ENCODE measurements at regions not wholly inside any gene's neighbourhood (a gene's known extent, or its start where the extent isn't known, plus 50 kb on each side); places are given as distances from the start of the nearest gene placed in this dataset.

DNA sequence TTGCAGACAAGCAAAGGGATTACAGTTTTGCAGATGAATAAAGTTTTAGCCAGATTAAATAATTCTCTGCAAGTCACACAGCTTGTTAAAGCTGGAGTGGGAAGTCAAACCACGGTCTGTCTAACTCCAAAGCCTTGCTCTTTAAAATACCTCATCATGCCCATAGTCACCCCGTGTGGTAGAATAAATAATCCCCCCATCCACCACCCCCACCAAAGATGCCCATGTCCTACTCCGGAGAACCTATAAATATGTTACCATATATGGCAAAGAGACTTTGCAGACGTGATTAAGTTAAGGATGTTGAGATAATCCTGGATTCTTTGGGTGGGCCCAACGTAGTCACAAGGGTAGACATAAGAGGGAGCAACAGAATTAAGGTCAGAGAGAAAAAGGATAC lies 118.7 kb downstream of the BEND2 start:
- Histone ChIP-seq H3K4me3 (ENCODE audit: insufficient read depth, low read depth, low read length) (no peak overlapping the region), H3K9me1 (ENCODE audit: insufficient read depth, low read length) (no peaks in the 10 kb centered on the region), H2AFZ (replicated peaks; ENCODE audit: low read length, poor library complexity) (no peak overlapping the region), H2AK5ac (ENCODE audit: low read depth, low read length) (no peak overlapping the region), H3K79me1 (ENCODE audit: low read depth in 1 of 2, low read length in 2 of 2) (no peaks in the 10 kb centered on the region), H3K18ac (ENCODE audit: low read depth, low read length) (no peak overlapping the region), H2BK15ac (ENCODE audit: low read depth, low read length) (no peak overlapping the region), H3K23ac (ENCODE audit: low read depth, low read length) (no peak overlapping the region), H3K4ac (ENCODE audit: low read depth, low read length) (no peak overlapping the region), H4K8ac (ENCODE audit: low read depth in 2 of 2, low read length in 2 of 2) (no peak overlapping the region), H3K27ac (ENCODE audit: insufficient read depth, low read length) (no peak overlapping the region), H3K27me3 (ENCODE audit: control insufficient read depth, insufficient read depth, low read length) (no peaks in the 10 kb centered on the region), H2AK9ac (replicated peaks; ENCODE audit: low read depth, low read length, poor library complexity) (no peak overlapping the region), H3K9ac (ENCODE audit: low read depth, low read length) (no peak overlapping the region), H4K91ac (ENCODE audit: insufficient read depth, low read depth, low read length) (no peak overlapping the region), H3K4me1 (ENCODE audit: control insufficient read depth, insufficient read depth, low read length) (no peaks in the 10 kb centered on the region), H3K36me3 (ENCODE audit: control insufficient read depth, insufficient read depth, low read length) (no peaks in the 10 kb centered on the region), H3K56ac (ENCODE audit: extremely low read depth, insufficient read depth, low read length) (no peak overlapping the region), H3K9me3 (ENCODE audit: control insufficient read depth, insufficient read depth, low read length) (0 out of 2 replicates have a peak, but pooled peaks cover 1% of the 10 kb centered on the region), H2BK5ac (ENCODE audit: low read depth, low read length, poor library complexity, severe bottlenecking) (no peak overlapping the region), H3K4me2 (ENCODE audit: low read depth, low read length) (no peak overlapping the region), H2BK120ac (ENCODE audit: low read depth, low read length) (no peak overlapping the region), H2BK20ac (ENCODE audit: low read depth, low read length) (no peak overlapping the region), H3K14ac (replicated peaks; ENCODE audit: low read depth, low read length) (no peak overlapping the region), H4K5ac (ENCODE audit: low read depth, low read length) (no peak overlapping the region), H4K20me1 (ENCODE audit: insufficient read depth, low read length) (no peaks in the 10 kb centered on the region)
- intact Hi-C loops (cut with micrococcal nuclease), result no loop called here
- no TSS peak for BruUV-seq (replicated peaks)
- no peak for DNase-seq
- ChIA-PET CTCF (no interaction called here), POLR2A (ENCODE audit: unreplicated experiment) (no interaction called here)
- dilution Hi-C loops (cut with HindIII; ENCODE audit: low sequenced_read_pairs, unreplicated experiment), result no loop called here
- TF ChIP-seq, protein P1, sequence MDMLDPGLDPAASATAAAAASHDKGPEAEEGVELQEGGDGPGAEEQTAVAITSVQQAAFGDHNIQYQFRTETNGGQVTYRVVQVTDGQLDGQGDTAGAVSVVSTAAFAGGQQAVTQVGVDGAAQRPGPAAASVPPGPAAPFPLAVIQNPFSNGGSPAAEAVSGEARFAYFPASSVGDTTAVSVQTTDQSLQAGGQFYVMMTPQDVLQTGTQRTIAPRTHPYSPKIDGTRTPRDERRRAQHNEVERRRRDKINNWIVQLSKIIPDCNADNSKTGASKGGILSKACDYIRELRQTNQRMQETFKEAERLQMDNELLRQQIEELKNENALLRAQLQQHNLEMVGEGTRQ (IDR thresholded peaks at IDR 0.05; ENCODE audit: low read depth, low read length), result no peak
- no peak for TF ChIP-seq SMC3 (IDR thresholded peaks at IDR 0.05; ENCODE audit: low read depth, low read length)
- TF ChIP-seq, protein P2, sequence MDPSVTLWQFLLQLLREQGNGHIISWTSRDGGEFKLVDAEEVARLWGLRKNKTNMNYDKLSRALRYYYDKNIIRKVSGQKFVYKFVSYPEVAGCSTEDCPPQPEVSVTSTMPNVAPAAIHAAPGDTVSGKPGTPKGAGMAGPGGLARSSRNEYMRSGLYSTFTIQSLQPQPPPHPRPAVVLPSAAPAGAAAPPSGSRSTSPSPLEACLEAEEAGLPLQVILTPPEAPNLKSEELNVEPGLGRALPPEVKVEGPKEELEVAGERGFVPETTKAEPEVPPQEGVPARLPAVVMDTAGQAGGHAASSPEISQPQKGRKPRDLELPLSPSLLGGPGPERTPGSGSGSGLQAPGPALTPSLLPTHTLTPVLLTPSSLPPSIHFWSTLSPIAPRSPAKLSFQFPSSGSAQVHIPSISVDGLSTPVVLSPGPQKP (IDR thresholded peaks at IDR 0.05; ENCODE audit: borderline replicate concordance, low read depth, low read length), result no peak
- TF ChIP-seq RFX5 (IDR thresholded peaks at IDR 0.05; ENCODE audit: low read depth, low read length), result no peak
- no peak for TF ChIP-seq CHD1 (IDR thresholded peaks at IDR 0.05; ENCODE audit: low read depth, low read length)
- TF ChIP-seq RCOR1 (IDR thresholded peaks at IDR 0.05; ENCODE audit: insufficient replicate concordance, low read length), result no peak
- TF ChIP-seq NFE2L2 (IDR thresholded peaks at IDR 0.05; ENCODE audit: low read depth, low read length), result no peak
- no peak for TF ChIP-seq CEBPB (IDR thresholded peaks at IDR 0.05; ENCODE audit: low read depth, low read length)
- TF ChIP-seq, protein P3, sequence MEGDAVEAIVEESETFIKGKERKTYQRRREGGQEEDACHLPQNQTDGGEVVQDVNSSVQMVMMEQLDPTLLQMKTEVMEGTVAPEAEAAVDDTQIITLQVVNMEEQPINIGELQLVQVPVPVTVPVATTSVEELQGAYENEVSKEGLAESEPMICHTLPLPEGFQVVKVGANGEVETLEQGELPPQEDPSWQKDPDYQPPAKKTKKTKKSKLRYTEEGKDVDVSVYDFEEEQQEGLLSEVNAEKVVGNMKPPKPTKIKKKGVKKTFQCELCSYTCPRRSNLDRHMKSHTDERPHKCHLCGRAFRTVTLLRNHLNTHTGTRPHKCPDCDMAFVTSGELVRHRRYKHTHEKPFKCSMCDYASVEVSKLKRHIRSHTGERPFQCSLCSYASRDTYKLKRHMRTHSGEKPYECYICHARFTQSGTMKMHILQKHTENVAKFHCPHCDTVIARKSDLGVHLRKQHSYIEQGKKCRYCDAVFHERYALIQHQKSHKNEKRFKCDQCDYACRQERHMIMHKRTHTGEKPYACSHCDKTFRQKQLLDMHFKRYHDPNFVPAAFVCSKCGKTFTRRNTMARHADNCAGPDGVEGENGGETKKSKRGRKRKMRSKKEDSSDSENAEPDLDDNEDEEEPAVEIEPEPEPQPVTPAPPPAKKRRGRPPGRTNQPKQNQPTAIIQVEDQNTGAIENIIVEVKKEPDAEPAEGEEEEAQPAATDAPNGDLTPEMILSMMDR (conservative IDR thresholded peaks at IDR 0.05; ENCODE audit: low read depth, low read length), result no peak
- TF ChIP-seq MAFK (IDR thresholded peaks at IDR 0.05; ENCODE audit: low read depth, low read length), result no peak
- no peak for ATAC-seq (ENCODE audit: low read depth)
- in situ Hi-C loops (cut with MboI; ENCODE audit: low sequenced_read_pairs), result no loop called here
- WGBS, 2 experiments (ENCODE audit: extremely low coverage in 2 of 2, insufficient read length in 1 of 2), result no CpG with 5 or more reads among the region's 5 CpGs

Measured in IMR-90 (cell line).